HCT116 (cell line): ENCODE measurements at regions not wholly inside any gene's neighbourhood (a gene's known extent, or its start where the extent isn't known, plus 50 kb on each side); places are given as distances from the start of the nearest gene placed in this dataset.

Experiments used
- ATAC-seq: fragments of 200-7000 bp; cut with Tn5 transposase; 2 replicates; pipeline ENCODE4 v1.9.1; 2020; ENCODE audit warnings: mild to moderate bottlenecking, moderate library complexity
- BruUV-seq: library from RNA; stranded (reverse); fragments of 400-500 nt; replicated peaks from 2 replicates; lab custom pipeline; 2021; lab: Mats Ljungman, UMichigan
- CTCF ChIA-PET: fragments of 300-600 bp; sonication (Branson Sonifier 250); formaldehyde crosslinking; loops from one replicate; lab custom pipeline; 2021; ENCODE audit warnings: antibody characterized with exemption; lab: Charles Lee
- POLR2A ChIA-PET: fragments of 300-600, 350-600 bp; sonication (Branson Sonifier 250); formaldehyde crosslinking; loops from one replicate; lab custom pipeline; 2021; ENCODE audit warnings: antibody characterized with exemption; lab: Charles Lee
- RAD21 ChIA-PET, 2 experiments: fragments of 300-600 bp; sonication (Branson Sonifier 250); formaldehyde crosslinking; loops; one replicate each; lab custom pipeline; 2023; ENCODE audit warnings: low total read pairs in 2 of 2; ENCODE audit not compliant: uncharacterized antibody in 2 of 2, unreplicated experiment in 2 of 2, low non-redundant PET in 1 of 2; lab: Charles Lee
- DNase-seq: peaks from one replicate; pipeline ENCODE4 v3.0.0-alpha.2; 2010; ENCODE audit warnings: low read depth, low spot score
- H2AFZ ChIP-seq: fragments of 200-600 bp; shearing (Covaris generic), sonication (generic); 2 replicates; pipeline ENCODE4 v1.6.1; 2017; ENCODE audit warnings: low read depth, mixed run types, mixed read lengths, antibody characterized with exemption, low read length; ENCODE audit not compliant: poor library complexity, severe bottlenecking
- H3K27ac ChIP-seq: 2 replicates; pipeline ENCODE4 v1.5.1; 2012; ENCODE audit warnings: low read depth, low read length
- H3K27me3 ChIP-seq: fragments of 200-600 bp; sonication (generic); 2 replicates; pipeline ENCODE4 v1.6.1; 2016; ENCODE audit warnings: mixed run types, low read length, mixed read lengths; ENCODE audit not compliant: insufficient read depth
- H3K36me3 ChIP-seq, 2 experiments: fragments of 200-500 bp in 1 of 2; fragments of 200-600 bp in 1 of 2; sonication (Bioruptor generic) in 1 of 2; sonication (generic) in 1 of 2; 2 replicates each; pipeline versions ENCODE4 v1.5.1 to v1.6.1; 2014 to 2016; ENCODE audit warnings: low read length in 2 of 2, inconsistent platforms in 1 of 2, mixed read lengths in 1 of 2, mixed run types in 1 of 2; ENCODE audit not compliant: insufficient read depth in 2 of 2, control insufficient read depth in 1 of 2
- H3K4me1 ChIP-seq, 2 experiments: fragments of 200-600 bp in 1 of 2; sonication (generic) in 1 of 2; 2 replicates each; pipeline versions ENCODE4 v1.5.1 to v1.6.1; 2012 to 2017; ENCODE audit warnings: low read length in 2 of 2, inconsistent platforms in 1 of 2, mild to moderate bottlenecking in 1 of 2, mixed read lengths in 1 of 2, mixed run types in 1 of 2, moderate library complexity in 1 of 2; ENCODE audit not compliant: insufficient read depth in 2 of 2, control insufficient read depth in 1 of 2
- H3K4me2 ChIP-seq: fragments of 200-600 bp; sonication (generic); 2 replicates; pipeline ENCODE4 v1.6.1; 2017; ENCODE audit warnings: mixed run types, low read length, mixed read lengths
- H3K4me3 ChIP-seq, 2 experiments: fragments of 200-600 bp in 1 of 2; sonication (generic) in 1 of 2; replicated peaks in 1 of 2; 2 replicates each; pipeline ENCODE4 v1.5.1; 2011 to 2016; ENCODE audit warnings: low read length in 2 of 2, control low read depth in 1 of 2, low read depth in 1 of 2, mild to moderate bottlenecking in 1 of 2, mixed read lengths in 1 of 2, mixed run types in 1 of 2
- H3K79me2 ChIP-seq: fragments of 200-600 bp; sonication (generic); 2 replicates; pipeline ENCODE4 v1.6.1; 2017; ENCODE audit warnings: mild to moderate bottlenecking, mixed run types, low read length, moderate library complexity, mixed read lengths; ENCODE audit not compliant: insufficient read depth
- H3K9ac ChIP-seq: fragments of 200-600 bp; sonication (generic); 2 replicates; pipeline ENCODE4 v1.6.1; 2016; ENCODE audit warnings: low read length, mixed read lengths
- H3K9me2 ChIP-seq: fragments of 200-600 bp; sonication (generic), shearing (Covaris generic); 2 replicates; pipeline ENCODE4 v1.6.1; 2017; ENCODE audit warnings: mixed run types, mild to moderate bottlenecking, moderate library complexity; ENCODE audit not compliant: insufficient read depth
- H3K9me3 ChIP-seq, 2 experiments: fragments of 200-500 bp in 1 of 2; fragments of 200-600 bp in 1 of 2; sonication (Bioruptor generic) in 1 of 2; sonication (generic) in 1 of 2; 2 replicates each; pipeline ENCODE4 v1.6.1; 2014 to 2017; ENCODE audit warnings: low read length in 2 of 2, mixed read lengths in 2 of 2, inconsistent platforms in 1 of 2, low read depth in 1 of 2, mild to moderate bottlenecking in 1 of 2, mixed run types in 1 of 2, moderate library complexity in 1 of 2; ENCODE audit not compliant: control insufficient read depth in 1 of 2, insufficient read depth in 1 of 2
- H4K20me1 ChIP-seq: fragments of 200-600 bp; sonication (generic), shearing (Covaris generic); 2 replicates; pipeline ENCODE4 v1.6.1; 2017; ENCODE audit warnings: mixed run types, mild to moderate bottlenecking, moderate library complexity; ENCODE audit not compliant: insufficient read depth
- EGR1 ChIP-seq: IDR thresholded peaks from 2 replicates; pipeline ENCODE4 v1.6.1; 2012; ENCODE audit warnings: low read depth
- EZH2 ChIP-seq: fragments of 200-600 bp; sonication (generic); IDR thresholded peaks from 2 replicates; pipeline ENCODE4 v1.6.1; 2017; ENCODE audit warnings: antibody characterized with exemption, mixed run types
- MAX ChIP-seq: IDR thresholded peaks from 2 replicates; pipeline ENCODE4 v1.6.1; 2012
- POLR2A ChIP-seq: IDR thresholded peaks from 2 replicates; pipeline ENCODE4 v1.7.0; 2011; ENCODE audit warnings: borderline replicate concordance; ENCODE audit not compliant: insufficient read depth, insufficient read length; ENCODE audit errors: extremely low read depth
- RAD21 ChIP-seq: IDR thresholded peaks from 2 replicates; pipeline ENCODE4 v1.6.1; 2012; ENCODE audit warnings: low read depth, mild to moderate bottlenecking
- REST ChIP-seq: IDR thresholded peaks from 2 replicates; pipeline ENCODE4 v1.6.1; 2012; ENCODE audit warnings: low read depth
- ZNF274 ChIP-seq: fragments of 200-500 bp; sonication (Bioruptor generic); IDR thresholded peaks from 2 replicates; pipeline ENCODE4 v1.6.1; 2014; ENCODE audit warnings: mild to moderate bottlenecking, low read depth, low read length, inconsistent platforms
- intact Hi-C: fragments of 100-400 bp; cut with micrococcal nuclease; formaldehyde crosslinking; loops from 2 replicates; pipeline ENCODE4 v1.10.0; 2022

- no peaks in the 10 kb centered on the region for H3K27me3 ChIP-seq
- no peaks in the 10 kb centered on the region for H3K4me1 ChIP-seq
- ChIA-PET RAD21 (no interaction called here), POLR2A (no interaction called here), CTCF (no interaction called here)
- no peak overlapping the region for H3K4me3 ChIP-seq
- no peaks in the 10 kb centered on the region for H3K79me2 ChIP-seq
- no peak overlapping the region for H3K9ac ChIP-seq
- intact Hi-C loops = no loop called here
- ATAC-seq (no peak), DNase-seq (no peak)
- H3K36me3 ChIP-seq = no peaks in the 10 kb centered on the region
- TF ChIP-seq ZNF274 (no peak), EGR1 (no peak), REST (no peak), RAD21 (no peak), POLR2A (no peak), EZH2 (no peak), MAX (no peak)
- no peak overlapping the region for H2AFZ ChIP-seq
- H3K9me2 ChIP-seq = no peaks in the 10 kb centered on the region
- H3K27ac ChIP-seq = no peak overlapping the region
- no peaks in the 10 kb centered on the region for H4K20me1 ChIP-seq
- no peaks in the 10 kb centered on the region for H3K9me3 ChIP-seq
- no peak overlapping the region for H3K4me2 ChIP-seq
- BruUV-seq = no TSS peak
Observed at GRCh38 chr18:34509163-34509562, 200.9 kb upstream of the DTNA start.
